ENCODE measurements at regions not wholly inside any gene's neighbourhood (a gene's known extent, or its start where the extent isn't known, plus 50 kb on each side); places are given as distances from the start of the nearest gene placed in this dataset.

DNA sequence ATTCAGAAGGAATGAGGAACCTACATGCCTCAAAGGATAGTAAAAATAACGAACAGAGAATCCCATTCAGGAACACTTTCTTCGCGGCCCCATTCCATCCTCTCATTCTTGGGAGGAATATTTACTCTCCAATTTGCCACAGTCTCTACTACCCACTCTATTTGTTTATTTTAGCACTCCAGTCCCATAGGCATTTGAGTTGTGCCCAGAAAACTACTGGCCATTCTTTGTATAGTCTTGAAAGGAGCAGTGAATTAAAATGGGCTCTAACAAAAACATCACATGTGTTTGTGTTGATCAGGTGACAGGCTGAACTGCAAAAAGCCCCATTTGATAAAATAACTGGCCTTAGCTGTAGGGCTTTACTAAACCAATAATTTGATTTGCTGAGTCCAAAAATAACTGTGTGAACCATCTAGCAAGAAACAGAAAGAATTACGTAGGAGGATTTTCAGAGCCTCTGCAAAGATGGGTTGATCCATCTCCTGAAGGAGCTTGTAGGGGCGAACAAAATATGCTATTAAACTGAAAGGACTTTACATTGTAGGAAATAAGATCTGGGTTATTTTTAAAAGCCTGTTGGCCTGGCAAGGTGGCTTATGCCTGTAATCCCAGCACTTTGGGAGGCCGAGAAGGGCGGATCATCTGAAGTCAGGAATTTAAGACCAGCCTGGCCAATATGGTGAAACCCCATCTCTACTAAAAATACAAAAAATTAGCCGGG, 142.3 kb upstream of the CPNE8 start:
- no peak overlapping the region for H3K9ac ChIP-seq (ENCODE audit: insufficient read depth in 1 of 2, low read depth in 2 of 2, low read length in 2 of 2)
- ChIA-PET POLR2A (no interaction called here), CTCF (ENCODE audit: low intra/inter-chr PET ratio) (no interaction called here)
- TF ChIP-seq SIN3A (IDR thresholded peaks at IDR 0.05; ENCODE audit: borderline replicate concordance in 2 of 2, control insufficient read depth in 1 of 2, low read depth in 2 of 2, low read length in 2 of 2): no peak
- no peak for TF ChIP-seq RUNX1 (IDR thresholded peaks at IDR 0.05; ENCODE audit: low read depth)
- TF ChIP-seq, protein P1, sequence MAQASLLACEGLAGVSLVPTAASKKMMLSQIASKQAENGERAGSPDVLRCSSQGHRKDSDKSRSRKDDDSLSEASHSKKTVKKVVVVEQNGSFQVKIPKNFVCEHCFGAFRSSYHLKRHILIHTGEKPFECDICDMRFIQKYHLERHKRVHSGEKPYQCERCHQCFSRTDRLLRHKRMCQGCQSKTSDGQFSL (CRISPR knock-in tag; IDR thresholded peaks at IDR 0.05): no peak
- TF ChIP-seq, protein P1 (tag; IDR thresholded peaks at IDR 0.05): no peak
- TF ChIP-seq, protein P2, sequence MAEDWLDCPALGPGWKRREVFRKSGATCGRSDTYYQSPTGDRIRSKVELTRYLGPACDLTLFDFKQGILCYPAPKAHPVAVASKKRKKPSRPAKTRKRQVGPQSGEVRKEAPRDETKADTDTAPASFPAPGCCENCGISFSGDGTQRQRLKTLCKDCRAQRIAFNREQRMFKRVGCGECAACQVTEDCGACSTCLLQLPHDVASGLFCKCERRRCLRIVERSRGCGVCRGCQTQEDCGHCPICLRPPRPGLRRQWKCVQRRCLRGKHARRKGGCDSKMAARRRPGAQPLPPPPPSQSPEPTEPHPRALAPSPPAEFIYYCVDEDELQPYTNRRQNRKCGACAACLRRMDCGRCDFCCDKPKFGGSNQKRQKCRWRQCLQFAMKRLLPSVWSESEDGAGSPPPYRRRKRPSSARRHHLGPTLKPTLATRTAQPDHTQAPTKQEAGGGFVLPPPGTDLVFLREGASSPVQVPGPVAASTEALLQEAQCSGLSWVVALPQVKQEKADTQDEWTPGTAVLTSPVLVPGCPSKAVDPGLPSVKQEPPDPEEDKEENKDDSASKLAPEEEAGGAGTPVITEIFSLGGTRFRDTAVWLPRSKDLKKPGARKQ (CRISPR knock-in tag; IDR thresholded peaks at IDR 0.05): no peak
- no peak for TF ChIP-seq KLF6 (CRISPR knock-in tag; IDR thresholded peaks at IDR 0.05; ENCODE audit: borderline replicate concordance)
- TF ChIP-seq, protein P3, sequence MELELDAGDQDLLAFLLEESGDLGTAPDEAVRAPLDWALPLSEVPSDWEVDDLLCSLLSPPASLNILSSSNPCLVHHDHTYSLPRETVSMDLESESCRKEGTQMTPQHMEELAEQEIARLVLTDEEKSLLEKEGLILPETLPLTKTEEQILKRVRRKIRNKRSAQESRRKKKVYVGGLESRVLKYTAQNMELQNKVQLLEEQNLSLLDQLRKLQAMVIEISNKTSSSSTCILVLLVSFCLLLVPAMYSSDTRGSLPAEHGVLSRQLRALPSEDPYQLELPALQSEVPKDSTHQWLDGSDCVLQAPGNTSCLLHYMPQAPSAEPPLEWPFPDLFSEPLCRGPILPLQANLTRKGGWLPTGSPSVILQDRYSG (tag; conservative IDR thresholded peaks at IDR 0.05; ENCODE audit: low read depth): no peak
- H3K9me1 ChIP-seq (ENCODE audit: control insufficient read depth, insufficient read depth, low read length): no peaks in the 10 kb centered on the region
- H4K20me1 ChIP-seq (replicated peaks; ENCODE audit: control insufficient read depth, insufficient read depth, low read length): no peaks in the 10 kb centered on the region
- H3K27ac ChIP-seq (ENCODE audit: extremely low read depth, low read depth, low read length): no peak overlapping the region
- no peaks in the 10 kb centered on the region for H3K9me3 ChIP-seq (replicated peaks; ENCODE audit: control insufficient read depth, insufficient read depth, low read depth, low read length)
- H2AFZ ChIP-seq (ENCODE audit: low read depth, low read length): no peak overlapping the region
- in situ Hi-C loops (cut with MboI) (no loop called here), intact Hi-C loops (cut with micrococcal nuclease) (no loop called here)
- 0% methylated on average over 8 of the region's 8 CpGs for WGBS (ENCODE audit: insufficient coverage, low coverage, missing lambda C conversion rate)
- H3K4me1 ChIP-seq (replicated peaks in 1 of 2; ENCODE audit: control insufficient read depth in 2 of 2, insufficient read depth in 2 of 2, low read length in 2 of 2): no peaks in the 10 kb centered on the region
- H3K27me3 ChIP-seq (ENCODE audit: control insufficient read depth in 2 of 2, insufficient read depth in 2 of 2, low read length in 2 of 2): no peaks in the 10 kb centered on the region
- DNase-seq (ENCODE audit: extremely low read depth in 1 of 4, low spot score in 3 of 4): no peak
- no peak overlapping the region for H3K4me3 ChIP-seq
- BruUV-seq (replicated peaks): no TSS peak
- no peak overlapping the region for H3K4me2 ChIP-seq (ENCODE audit: insufficient read depth, low read length)
- H3K36me3 ChIP-seq (ENCODE audit: control insufficient read depth, insufficient read depth, low read length): no peaks in the 10 kb centered on the region
- no peak for FAIRE-seq
- no peaks in the 10 kb centered on the region for H3K79me2 ChIP-seq (ENCODE audit: control insufficient read depth, insufficient read depth, low read length)
- ATAC-seq: no peak

All from K562 (cell line).